Fibroblast of the conjunctiva (primary cell): ENCODE measurements at regions not wholly inside any gene's neighbourhood (a gene's known extent, or its start where the extent isn't known, plus 50 kb on each side); places are given as distances from the start of the nearest gene placed in this dataset.
"Not testable (repeated sequence)": the region's sequence is repeated elsewhere in the genome, so short reads cannot be mapped to it uniquely, and the experiment has no call there.

Experiments
- DNase-seq: peaks from one replicate; pipeline ENCODE4 v3.0.0-alpha.2; 2010; ENCODE audit warnings: low read depth

- DNase-seq: no peak
These were observed 771.7 kb downstream of the ADCYAP1 start for GRCh38 chr18:1676387-1676786.

GRCh38 chr18:1680108-1680507 lies 775.4 kb downstream of the ADCYAP1 start:
- DNase-seq: no peak

GRCh38 chr18:1691863-1692262 lies 787.2 kb downstream of the ADCYAP1 start:
- DNase-seq: no peak

- DNase-seq: no peak
These were observed 803.3 kb downstream of the ADCYAP1 start for GRCh38 chr18:1708006-1708405.

GRCh38 chr18:1710114-1710513 lies 805.4 kb downstream of the ADCYAP1 start:
- DNase-seq: no peak

GRCh38 chr18:1732143-1732542 lies 827.5 kb downstream of the ADCYAP1 start:
- DNase-seq: no peak

- DNase-seq: no peak
These were observed 825.2 kb downstream of the METTL4 start for GRCh38 chr18:1746131-1746530.

DNA sequence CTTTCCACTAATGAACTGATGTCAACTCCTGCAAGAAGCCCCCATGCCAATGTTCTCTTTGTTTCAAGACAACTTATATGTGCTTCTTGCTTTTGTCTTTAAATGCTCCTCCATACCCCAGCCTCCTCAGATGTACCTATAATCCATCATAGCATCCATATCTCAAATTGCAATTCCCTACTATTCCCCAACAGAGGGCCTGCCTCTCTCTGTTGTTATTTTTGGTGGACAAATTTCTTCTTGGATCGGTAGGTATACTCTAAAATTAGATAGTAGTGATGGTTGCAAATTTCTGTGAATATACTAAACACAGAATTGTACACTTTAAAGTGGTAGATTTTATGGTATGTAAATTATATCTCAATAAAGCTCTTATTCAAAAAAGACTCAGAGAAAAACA lies 820.1 kb downstream of the METTL4 start:
- DNase-seq: no peak

GRCh38 chr18:1760901-1761300 lies 810.4 kb downstream of the METTL4 start:
- no peak for DNase-seq

- DNase-seq: no peak
These were observed 797.0 kb downstream of the METTL4 start for GRCh38 chr18:1774261-1774660.

DNA sequence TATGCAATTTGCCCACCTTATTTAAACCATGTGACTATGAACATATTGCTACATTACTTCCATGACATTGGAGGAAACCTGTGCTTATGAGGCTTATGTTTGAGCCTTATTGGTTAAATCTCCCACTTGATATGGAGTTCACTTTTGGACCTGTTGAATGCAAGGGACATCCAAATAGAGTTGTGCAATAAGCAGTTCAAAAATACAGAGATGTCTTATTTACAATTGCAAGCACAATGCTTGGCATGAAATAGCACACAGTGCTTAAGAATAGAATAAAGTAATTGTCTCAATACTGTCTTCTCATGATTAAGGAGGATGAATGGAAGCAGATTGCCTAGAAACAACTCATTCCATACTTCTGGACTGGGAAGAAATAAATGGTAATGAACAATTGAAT lies 793.5 kb downstream of the METTL4 start:
- no peak for DNase-seq

DNA sequence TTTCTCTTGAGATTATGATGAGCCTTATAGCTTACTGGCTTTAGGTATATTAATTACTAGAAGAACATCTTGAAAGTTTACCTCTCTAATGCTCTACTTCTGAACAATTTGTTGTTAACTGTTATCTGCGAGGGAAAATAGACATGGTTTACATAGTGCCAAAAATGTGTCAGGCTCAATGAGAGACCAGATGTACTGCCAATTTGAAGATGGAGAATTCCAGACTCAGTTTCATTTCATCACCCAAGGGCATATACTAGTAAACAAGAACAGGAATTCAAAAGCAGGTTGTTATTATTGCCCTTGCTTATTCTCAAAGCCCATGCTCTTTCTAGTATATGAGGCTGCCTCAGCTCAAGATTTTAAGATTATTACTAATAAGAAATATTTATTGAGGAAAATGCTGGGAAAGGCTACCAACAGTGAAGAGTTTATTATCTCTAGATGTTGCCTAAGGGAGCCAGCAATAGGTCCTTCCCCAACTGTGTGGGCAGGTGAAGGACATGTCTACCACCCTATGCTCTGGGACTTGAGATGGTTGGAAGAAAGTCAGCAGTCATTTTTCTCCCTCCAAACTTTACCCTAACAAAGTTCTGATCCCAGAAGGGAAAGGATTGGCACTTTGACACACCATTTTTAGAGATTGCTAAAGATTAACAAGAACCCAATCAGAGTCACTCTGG lies 792.7 kb downstream of the METTL4 start:
- DNase-seq: no peak

DNA sequence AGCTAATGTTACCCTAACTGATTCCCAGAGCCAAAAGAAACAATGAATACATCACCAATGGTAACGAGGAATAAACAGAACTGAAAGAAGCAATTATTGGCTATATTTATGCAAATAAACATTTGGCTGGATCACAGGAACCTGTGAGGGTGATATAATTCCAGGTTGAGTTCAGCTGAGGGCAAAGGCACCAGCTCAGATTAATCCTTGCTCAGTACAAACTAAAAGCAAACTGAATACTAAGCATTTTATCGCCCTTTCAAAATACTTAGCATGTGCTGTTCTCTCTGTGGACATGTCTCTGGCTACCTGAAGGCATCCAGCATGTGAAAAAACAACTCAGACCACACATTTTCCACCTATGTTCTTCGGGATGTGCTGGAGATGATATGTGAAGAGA lies 791.7 kb downstream of the METTL4 start:
- no peak for DNase-seq

- no peak for DNase-seq
These were observed 787.2 kb downstream of the METTL4 start for GRCh38 chr18:1784113-1784512.

GRCh38 chr18:1785980-1786379 lies 785.3 kb downstream of the METTL4 start:
- DNase-seq: not testable (repeated sequence)

- no peak for DNase-seq
These were observed 774.7 kb downstream of the METTL4 start for GRCh38 chr18:1796636-1797035.

DNA sequence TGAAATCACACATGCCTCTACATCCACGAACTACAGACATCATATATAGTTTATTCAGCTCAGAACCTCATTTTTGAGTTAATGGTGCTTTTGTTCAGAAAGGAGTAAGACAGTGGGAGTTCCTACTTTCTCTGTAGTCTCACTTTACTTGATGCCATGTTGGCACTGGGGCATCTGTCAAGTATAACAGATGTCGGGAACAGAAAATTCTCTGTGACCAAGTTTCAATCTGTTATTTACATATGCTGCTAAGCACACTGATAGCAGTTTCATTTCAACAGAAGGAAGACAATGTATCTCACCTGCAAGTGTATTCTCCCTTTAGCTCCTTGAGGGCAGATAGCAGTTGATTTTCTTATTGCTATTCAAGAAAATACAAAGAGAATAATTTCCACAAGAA lies 774.1 kb downstream of the METTL4 start:
- DNase-seq: no peak

DNA sequence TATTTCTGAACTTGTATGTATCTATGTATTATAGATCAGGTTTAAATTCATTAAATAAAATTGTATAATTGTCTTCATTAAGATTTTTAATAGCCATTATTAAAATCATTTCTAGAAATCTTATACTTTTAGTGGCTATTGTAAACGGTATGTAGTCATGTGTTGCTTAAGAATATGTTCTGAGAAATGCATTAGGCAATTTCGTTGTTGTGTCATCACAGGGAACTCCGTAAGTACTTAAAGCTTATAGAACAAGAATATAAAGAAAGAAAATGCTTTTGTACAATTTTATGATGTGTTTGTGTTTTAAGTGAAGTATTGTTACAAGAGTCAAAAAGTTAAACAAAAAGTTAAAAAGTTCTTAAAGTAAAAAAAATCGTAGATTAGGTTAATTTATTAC lies 765.8 kb downstream of the METTL4 start:
- DNase-seq: no peak

- no peak for DNase-seq
These were observed 764.3 kb downstream of the METTL4 start for GRCh38 chr18:1806884-1807615.

DNA sequence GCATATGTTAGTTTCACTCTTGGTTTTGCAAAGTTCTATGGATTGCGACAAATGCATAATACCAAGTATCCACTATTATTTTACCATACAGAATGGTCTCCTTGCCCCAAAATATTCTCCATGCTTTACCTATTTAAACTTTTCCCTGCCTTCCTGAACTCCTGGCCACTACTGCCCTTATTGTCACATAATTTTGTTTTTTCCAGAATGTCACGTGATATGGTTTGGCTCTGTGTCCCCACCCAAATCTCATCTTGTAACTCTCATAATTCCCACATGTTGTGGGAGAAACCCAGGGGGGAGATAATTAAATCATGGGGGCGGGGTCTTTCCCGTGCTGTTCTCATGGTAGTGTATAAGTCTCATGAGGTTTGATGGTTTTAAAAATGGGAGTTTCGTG lies 760.0 kb downstream of the METTL4 start:
- no peak for DNase-seq

GRCh38 chr18:1825296-1825695 lies 746.0 kb downstream of the METTL4 start:
- DNase-seq: no peak

GRCh38 chr18:1840878-1841277 lies 730.4 kb downstream of the METTL4 start:
- DNase-seq: no peak

DNA sequence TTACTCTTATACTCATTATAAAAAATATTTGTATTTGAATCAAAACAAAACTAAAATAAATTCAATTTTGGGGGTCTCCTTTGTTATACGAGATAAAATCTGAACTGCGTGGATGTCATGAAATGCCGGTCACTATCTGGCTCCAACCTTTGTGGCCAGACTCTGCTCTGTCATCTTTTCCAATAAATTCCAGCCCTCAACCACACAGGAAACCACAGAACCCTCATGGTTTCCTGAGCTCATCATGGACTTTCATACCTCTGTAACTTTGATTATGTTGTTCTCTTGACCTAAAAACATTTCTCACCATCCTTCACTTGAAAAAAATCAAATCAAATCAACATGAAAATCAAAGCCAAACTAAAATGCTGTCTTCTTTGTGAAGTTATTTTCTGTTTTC lies 724.7 kb downstream of the METTL4 start:
- no peak for DNase-seq

DNA sequence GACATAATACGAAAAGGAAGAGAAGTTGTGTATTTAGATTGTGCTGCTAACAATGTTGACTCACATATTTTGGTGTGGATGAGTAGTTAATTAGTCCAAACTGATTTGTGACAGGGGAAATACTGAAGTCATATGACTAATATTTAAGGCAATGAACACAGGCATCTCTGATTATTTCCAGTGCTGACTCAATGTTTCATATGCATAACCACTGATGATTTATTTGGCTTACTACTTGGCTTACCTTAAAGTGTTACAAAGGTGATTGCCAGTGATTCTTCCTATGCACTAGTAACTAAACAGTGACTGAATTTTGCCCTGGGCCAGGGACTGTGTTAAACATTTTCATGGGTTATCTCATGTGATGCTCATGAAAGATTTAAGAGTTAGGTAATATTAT lies 722.6 kb downstream of the METTL4 start:
- DNase-seq: no peak
